Ishikawa (cell line): ENCODE measurements at regions not wholly inside any gene's neighbourhood (a gene's known extent, or its start where the extent isn't known, plus 50 kb on each side); places are given as distances from the start of the nearest gene placed in this dataset.

ENCODE experiments used
- CEBPB ChIP-seq: IDR thresholded peaks from 2 replicates; pipeline ENCODE4 v1.6.1; 2012
- CREB1 ChIP-seq: IDR thresholded peaks from 2 replicates; pipeline ENCODE4 v1.6.1; 2012; ENCODE audit warnings: low read depth
- EGR1 ChIP-seq: IDR thresholded peaks from 2 replicates; pipeline ENCODE4 v1.6.1; 2012
- EP300 ChIP-seq: IDR thresholded peaks from 2 replicates; pipeline ENCODE4 v1.6.1; 2012; ENCODE audit warnings: borderline replicate concordance
- FOXM1 ChIP-seq: IDR thresholded peaks from 2 replicates; pipeline ENCODE4 v1.6.1; 2012; ENCODE audit warnings: low read depth, borderline replicate concordance
- MAX ChIP-seq: IDR thresholded peaks from 2 replicates; pipeline ENCODE4 v1.6.1; 2012
- NFIC ChIP-seq: IDR thresholded peaks from 2 replicates; pipeline ENCODE4 v1.6.1; 2012
- RAD21 ChIP-seq: IDR thresholded peaks from 2 replicates; pipeline ENCODE4 v1.6.1; 2012; ENCODE audit warnings: low read depth
- REST ChIP-seq: IDR thresholded peaks from 2 replicates; pipeline ENCODE4 v1.6.1; 2012; ENCODE audit warnings: low read depth, mild to moderate bottlenecking
- TAF1 ChIP-seq: IDR thresholded peaks from 2 replicates; pipeline ENCODE4 v1.6.1; 2012; ENCODE audit warnings: low read depth, mild to moderate bottlenecking
- TCF12 ChIP-seq: IDR thresholded peaks from 2 replicates; pipeline ENCODE4 v1.6.1; 2012; ENCODE audit warnings: low read depth
- TEAD4 ChIP-seq: IDR thresholded peaks from 2 replicates; pipeline ENCODE4 v1.6.1; 2012
- USF1 ChIP-seq: IDR thresholded peaks from 2 replicates; pipeline ENCODE4 v1.6.1; 2012
- YY1 ChIP-seq: IDR thresholded peaks from 2 replicates; pipeline ENCODE4 v1.6.1; 2012; ENCODE audit warnings: low read depth
- ZBTB7A ChIP-seq: IDR thresholded peaks from 2 replicates; pipeline ENCODE4 v1.6.1; 2012; ENCODE audit warnings: low read depth

DNA sequence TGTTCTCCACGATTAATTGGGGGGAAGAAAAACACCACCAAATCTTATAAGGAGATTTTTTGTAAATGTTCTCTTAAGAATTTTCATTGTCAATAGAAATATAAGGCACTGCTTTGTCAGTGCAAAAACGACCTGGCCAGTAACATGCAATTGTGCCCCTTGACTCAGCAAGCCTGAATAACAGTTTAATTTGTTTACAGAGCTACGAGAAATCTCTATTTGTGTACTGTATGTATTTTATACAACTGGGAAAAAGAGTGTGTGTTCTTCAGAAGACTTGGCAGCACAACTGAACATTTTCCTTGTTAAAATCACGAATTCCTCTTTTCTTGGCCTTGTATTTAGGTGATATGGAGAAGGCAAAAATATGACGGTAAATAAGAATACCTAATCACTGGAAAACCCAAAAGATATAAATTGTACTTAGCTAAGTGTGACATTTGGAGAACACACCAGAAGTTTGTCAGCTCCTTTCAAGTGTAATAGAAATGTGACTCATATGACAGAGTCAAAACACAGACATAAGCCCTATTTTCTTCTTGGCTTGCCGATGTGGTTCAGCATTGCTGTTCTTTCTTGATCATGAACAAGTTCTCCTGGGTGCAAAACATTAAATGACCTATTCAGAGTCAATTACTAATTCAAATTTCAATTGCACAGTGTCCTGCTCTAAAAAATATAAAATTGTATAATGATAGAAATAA, 945.0 kb upstream of the INTU start:
- TF ChIP-seq MAX = no peak
- TF ChIP-seq TCF12 = no peak
- no peak for TF ChIP-seq ZBTB7A
- TF ChIP-seq TAF1 = no peak
- no peak for TF ChIP-seq FOXM1
- no peak for TF ChIP-seq EP300

- TF ChIP-seq RAD21 (no peak), NFIC (no peak), CREB1 (no peak), TAF1 (no peak), ZBTB7A (no peak), CEBPB (no peak), EP300 (no peak), TCF12 (no peak), MAX (no peak), REST (no peak), EGR1 (no peak), YY1 (no peak), TEAD4 (no peak), FOXM1 (no peak), USF1 (no peak)
These were observed 941.0 kb upstream of the INTU start for GRCh38 chr4:126691797-126692196.

DNA sequence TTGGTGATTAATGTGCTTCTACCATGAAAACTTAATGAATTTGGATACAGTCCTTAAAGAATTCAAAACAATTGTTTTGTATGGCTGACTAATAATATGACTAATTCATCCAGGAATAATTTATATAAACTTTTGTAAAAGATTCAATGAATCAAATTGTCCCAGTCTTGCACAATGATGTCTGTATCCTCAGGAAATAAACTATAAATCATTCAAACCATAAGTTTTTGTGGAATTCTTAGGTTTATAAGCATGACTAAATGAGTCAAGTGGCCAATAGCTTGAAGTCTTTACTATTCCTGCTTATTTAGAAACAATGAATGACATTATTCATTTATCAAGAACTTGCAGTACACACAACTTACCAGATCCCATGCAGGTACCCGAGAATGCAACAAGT, 935.0 kb upstream of the INTU start:
- TF ChIP-seq EGR1 = no peak
- TF ChIP-seq ZBTB7A = no peak
- no peak for TF ChIP-seq NFIC
- no peak for TF ChIP-seq YY1
- TF ChIP-seq REST = no peak
- TF ChIP-seq CREB1 = no peak
- no peak for TF ChIP-seq RAD21
- no peak for TF ChIP-seq EP300
- TF ChIP-seq CEBPB = no peak
- TF ChIP-seq TCF12 = no peak
- TF ChIP-seq TEAD4 = no peak
- no peak for TF ChIP-seq TAF1
- no peak for TF ChIP-seq USF1
- no peak for TF ChIP-seq FOXM1

DNA sequence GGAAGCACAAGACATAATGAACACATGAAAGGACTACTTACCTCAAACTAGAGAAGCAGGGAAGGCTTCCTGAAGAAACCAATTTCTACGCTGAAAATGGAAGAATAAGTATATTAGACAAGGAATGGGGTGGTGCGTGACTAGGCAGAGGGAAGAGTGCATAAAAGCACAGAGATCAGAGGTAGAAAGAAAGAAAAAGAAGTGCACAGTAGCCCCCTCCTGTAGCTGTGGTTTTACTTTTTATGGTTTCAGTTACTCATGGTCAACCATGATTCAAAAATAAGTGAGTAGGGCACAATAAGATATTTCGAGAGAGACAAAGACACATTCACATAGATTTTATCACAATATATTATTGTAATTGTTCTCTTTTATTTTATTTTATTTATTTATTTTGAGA, 934.5 kb upstream of the INTU start:
- TF ChIP-seq EP300 (no peak), RAD21 (no peak), EGR1 (no peak), REST (no peak), CREB1 (no peak), CEBPB (no peak), TCF12 (no peak), ZBTB7A (no peak)

GRCh38 chr4:126701756-126702155, 931.0 kb upstream of the INTU start:
- TF ChIP-seq USF1 = no peak
- TF ChIP-seq RAD21 = no peak
- no peak for TF ChIP-seq EP300
- no peak for TF ChIP-seq ZBTB7A
- no peak for TF ChIP-seq TAF1
- no peak for TF ChIP-seq MAX
- TF ChIP-seq CREB1 = no peak
- no peak for TF ChIP-seq TEAD4
- TF ChIP-seq REST = no peak
- TF ChIP-seq EGR1 = no peak
- TF ChIP-seq YY1 = no peak
- no peak for TF ChIP-seq NFIC
- TF ChIP-seq TCF12 = no peak
- no peak for TF ChIP-seq CEBPB
- no peak for TF ChIP-seq FOXM1
